ENCODE measurements at regions not wholly inside any gene's neighbourhood (a gene's known extent, or its start where the extent isn't known, plus 50 kb on each side); places are given as distances from the start of the nearest gene placed in this dataset.

DNA sequence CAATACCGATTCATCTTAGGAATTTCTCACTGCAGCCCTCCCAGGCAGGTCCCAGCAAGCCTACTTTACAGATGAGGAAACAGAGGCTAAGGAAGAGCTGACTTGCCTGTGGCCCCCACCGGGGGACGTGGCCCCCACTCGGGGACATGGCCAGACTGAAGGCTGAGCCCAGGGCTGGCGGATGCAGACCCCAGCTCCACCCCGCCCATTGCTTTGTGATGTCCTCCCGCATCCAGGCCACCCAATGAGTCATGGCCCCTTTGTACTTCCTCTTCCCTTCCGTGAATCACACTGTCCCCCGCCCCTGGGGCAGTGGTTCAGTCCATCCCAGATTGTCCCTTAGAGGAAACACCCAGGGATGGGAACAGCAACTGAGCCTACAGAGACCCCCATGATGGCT lies 116.0 kb upstream of the ANO1 start:
- Histone ChIP-seq H4K8ac (replicated peaks; ENCODE audit: insufficient read length, low read depth, low read length) (no peak overlapping the region), H3K4me2 (ENCODE audit: insufficient read depth, insufficient read length, low read length) (no peak overlapping the region), H3K14ac (ENCODE audit: insufficient read depth, low read length) (no peak overlapping the region), H4K20me1 (ENCODE audit: control insufficient read depth, insufficient read depth, insufficient read length) (no peaks in the 10 kb centered on the region), H3K27me3 (ENCODE audit: insufficient read depth, low read length) (no peaks in the 10 kb centered on the region; the same call in 1 of the 2 replicates), H3K27ac (ENCODE audit: insufficient read length, low read depth, low read length) (no peak overlapping the region), H3K9ac (ENCODE audit: extremely low read depth, insufficient read length, low read length) (no peak overlapping the region), H3K4ac (ENCODE audit: low read depth, low read length) (no peak overlapping the region), H3K9me3 (ENCODE audit: control insufficient read depth, low read depth, low read length) (no peaks in the 10 kb centered on the region), H4K91ac (ENCODE audit: insufficient read length, low read depth, low read length) (no peak overlapping the region), H3K56ac (ENCODE audit: insufficient read length, low read depth, low read length) (no peak overlapping the region), H3T11ph (ENCODE audit: low read length) (no peak overlapping the region), H3K18ac (ENCODE audit: insufficient read length, low read depth, low read length) (no peak overlapping the region), H2BK120ac (ENCODE audit: low read depth, low read length, poor library complexity, severe bottlenecking) (no peak overlapping the region), H2AK5ac (ENCODE audit: insufficient read length, low read length) (no peak overlapping the region), H3K23ac (ENCODE audit: insufficient read length, low read depth, low read length) (no peak overlapping the region), H3K23me2 (ENCODE audit: insufficient read length, low read depth, low read length, poor library complexity, severe bottlenecking) (no peaks in the 10 kb centered on the region), H3K79me2 (ENCODE audit: insufficient read depth, low read length) (no peaks in the 10 kb centered on the region), H3K4me1 (ENCODE audit: insufficient read depth, low read length) (no peaks in the 10 kb centered on the region; the same call in 1 of the 2 replicates), H2BK12ac (ENCODE audit: insufficient read length, low read depth, low read length) (no peak overlapping the region), H2BK5ac (ENCODE audit: insufficient read length, low read length) (no peak overlapping the region), H4K5ac (ENCODE audit: insufficient read length, low read depth, low read length) (no peak overlapping the region), H2BK20ac (ENCODE audit: low read depth, low read length, poor library complexity, severe bottlenecking) (no peak overlapping the region), H2BK15ac (ENCODE audit: low read depth, low read length) (no peak overlapping the region), H2AFZ (ENCODE audit: low read length) (no peak overlapping the region), H3K79me1 (ENCODE audit: insufficient read depth, low read depth, low read length, poor library complexity, severe bottlenecking) (no peaks in the 10 kb centered on the region)
- TF ChIP-seq, protein P1, sequence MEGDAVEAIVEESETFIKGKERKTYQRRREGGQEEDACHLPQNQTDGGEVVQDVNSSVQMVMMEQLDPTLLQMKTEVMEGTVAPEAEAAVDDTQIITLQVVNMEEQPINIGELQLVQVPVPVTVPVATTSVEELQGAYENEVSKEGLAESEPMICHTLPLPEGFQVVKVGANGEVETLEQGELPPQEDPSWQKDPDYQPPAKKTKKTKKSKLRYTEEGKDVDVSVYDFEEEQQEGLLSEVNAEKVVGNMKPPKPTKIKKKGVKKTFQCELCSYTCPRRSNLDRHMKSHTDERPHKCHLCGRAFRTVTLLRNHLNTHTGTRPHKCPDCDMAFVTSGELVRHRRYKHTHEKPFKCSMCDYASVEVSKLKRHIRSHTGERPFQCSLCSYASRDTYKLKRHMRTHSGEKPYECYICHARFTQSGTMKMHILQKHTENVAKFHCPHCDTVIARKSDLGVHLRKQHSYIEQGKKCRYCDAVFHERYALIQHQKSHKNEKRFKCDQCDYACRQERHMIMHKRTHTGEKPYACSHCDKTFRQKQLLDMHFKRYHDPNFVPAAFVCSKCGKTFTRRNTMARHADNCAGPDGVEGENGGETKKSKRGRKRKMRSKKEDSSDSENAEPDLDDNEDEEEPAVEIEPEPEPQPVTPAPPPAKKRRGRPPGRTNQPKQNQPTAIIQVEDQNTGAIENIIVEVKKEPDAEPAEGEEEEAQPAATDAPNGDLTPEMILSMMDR (conservative IDR thresholded peaks at IDR 0.05), result no peak
- no peak for DNase-seq
- H3K4me3 Mint-ChIP-seq, result no peak overlapping the region; a peak in 2 of 5 replicates
- H3K27ac Mint-ChIP-seq, result peak overlapping the region in 1 of 3 experiments; percentile 75; a peak in 1 of 7 replicates
- H3K4me1 Mint-ChIP-seq, result peaks cover 37 to 51% of the 10 kb centered on the region in 2 experiments
- no CpG with 5 or more reads among the region's 9 CpGs for WGBS (ENCODE audit: extremely low coverage, insufficient read length, low lambda C conversion rate)
- H3K27me3 Mint-ChIP-seq (ENCODE audit: low read depth), result peaks cover 5% of the 10 kb centered on the region; the same call in 1 of the 2 replicates
- peaks cover 0 to 4% (median 0%) of the 10 kb centered on the region in 3 experiments; a peak in 1 of 7 replicates for H3K36me3 Mint-ChIP-seq (ENCODE audit: insufficient read depth in 1 of 3, low read depth in 3 of 3)
- peaks cover 0 to 12% of the 10 kb centered on the region in 2 experiments; a peak in 2 of 5 replicates for H3K9me3 Mint-ChIP-seq
